ENCODE measurements at regions not wholly inside any gene's neighbourhood (a gene's known extent, or its start where the extent isn't known, plus 50 kb on each side); places are given as distances from the start of the nearest gene placed in this dataset.
A peak's percentile ranks its signal among the peaks of the same experiment; 100 is the strongest.

GRCh38 chr5:126332326-126332725, 90.9 kb upstream of the GRAMD2B start:
- no peak for DNase-seq

DNA sequence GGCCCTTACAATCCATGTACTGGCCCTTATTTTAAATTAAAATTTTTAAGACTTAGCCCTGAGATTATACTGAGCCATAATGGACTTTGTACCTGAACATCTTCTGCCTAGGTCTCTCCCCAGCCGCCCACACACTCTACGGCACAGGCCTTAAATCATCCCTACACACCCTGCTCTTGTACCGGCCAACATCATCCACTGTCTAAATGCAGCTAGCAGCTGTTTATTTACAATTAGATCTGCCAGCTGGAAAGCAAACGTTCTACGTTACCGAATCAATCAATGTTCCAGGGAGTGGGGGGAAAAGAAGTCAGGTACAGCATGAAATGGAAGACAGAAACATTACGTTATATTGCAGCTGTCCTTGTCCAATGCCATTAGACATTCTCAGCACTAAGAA, 88.4 kb upstream of the GRAMD2B start:
- DNase-seq = no peak

GRCh38 chr5:126335886-126336285, 87.3 kb upstream of the GRAMD2B start:
- DNase-seq = no peak

DNA sequence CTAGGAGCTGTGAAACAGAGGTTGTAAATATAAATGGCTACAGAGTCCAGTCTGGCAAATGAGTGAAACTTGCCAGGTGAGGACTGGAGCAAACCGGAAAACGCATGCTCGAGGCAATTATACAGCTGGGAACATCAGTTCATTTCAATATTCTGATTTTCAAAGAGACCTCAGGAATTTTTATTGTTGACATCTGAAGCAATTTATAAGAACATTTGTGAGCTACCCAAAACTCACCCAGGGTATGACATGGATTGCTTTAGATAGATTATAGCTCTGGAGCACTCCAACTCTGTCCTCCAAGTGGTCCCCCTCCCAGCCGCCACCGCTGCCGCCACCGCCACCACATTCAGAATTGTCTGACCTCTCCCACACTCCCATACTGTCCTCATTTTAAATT, 84.6 kb upstream of the GRAMD2B start:
- DNase-seq = no peak

DNA sequence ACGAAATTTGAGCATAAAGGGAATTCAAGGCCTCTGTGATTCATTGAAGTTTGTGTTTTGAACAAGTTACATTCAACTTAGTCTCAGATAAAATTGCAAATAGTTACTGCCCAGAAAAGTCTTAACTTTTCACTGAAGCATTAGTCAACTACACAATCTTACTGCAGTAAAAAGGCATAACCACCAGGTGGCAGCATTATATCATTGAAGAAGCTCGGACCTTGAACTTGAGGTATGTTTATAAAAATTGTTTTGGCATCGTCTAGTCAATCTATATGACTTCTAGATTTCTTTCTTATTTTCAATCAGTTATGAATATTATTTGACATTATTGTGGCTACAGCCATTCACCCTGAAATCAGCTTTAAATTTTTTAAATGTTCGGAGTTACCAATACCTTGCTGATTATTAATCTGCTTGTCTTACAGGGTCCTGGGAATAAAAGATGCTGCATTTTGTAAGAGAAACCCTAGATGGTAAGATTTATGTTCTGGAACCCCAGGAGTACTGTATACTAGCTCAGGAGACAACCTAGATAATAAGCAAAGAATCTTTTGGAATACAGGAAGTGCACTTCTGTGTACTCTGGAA, 83.9 kb upstream of the GRAMD2B start:
- DNase-seq = peak; percentile 31

DNA sequence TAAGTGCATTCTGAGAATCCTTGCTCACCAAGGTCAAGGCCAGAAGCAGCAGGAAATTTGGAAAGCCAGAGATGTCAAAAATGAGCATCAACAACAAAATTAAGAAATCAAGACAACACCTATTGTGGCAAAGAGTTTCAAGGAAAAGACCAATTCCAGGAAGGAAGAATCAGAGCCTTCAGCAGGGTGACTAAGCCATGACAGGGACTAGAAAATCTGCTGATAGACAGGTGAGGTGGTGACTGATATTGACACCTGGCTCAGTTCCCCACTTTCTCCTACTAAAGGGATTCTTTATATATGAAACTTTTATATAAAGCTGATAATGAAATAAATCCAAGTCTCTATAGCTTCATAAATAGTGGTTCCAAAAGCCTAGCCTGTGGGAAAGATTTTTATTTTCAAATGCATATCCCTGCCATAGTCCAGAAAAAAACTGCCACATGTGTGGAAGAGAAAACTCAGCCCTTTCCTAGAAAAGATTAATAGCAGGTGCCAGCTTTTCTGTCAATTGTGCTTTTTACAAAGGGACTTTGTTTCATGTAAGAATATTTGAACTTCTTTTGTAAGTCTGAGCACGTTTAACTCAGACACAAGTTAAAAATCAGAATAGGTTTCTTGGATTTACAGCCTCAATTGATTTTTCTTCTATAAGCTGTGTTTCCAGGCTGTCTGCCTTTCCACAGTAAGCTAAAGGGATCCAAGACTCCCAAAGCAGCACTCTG, 81.1 kb upstream of the GRAMD2B start:
- no peak for DNase-seq

GRCh38 chr5:126348855-126349635, 74.2 kb upstream of the GRAMD2B start:
- DNase-seq = no peak

- no peak for DNase-seq
These were observed 72.1 kb upstream of the GRAMD2B start for GRCh38 chr5:126351153-126351552.

- peak; percentile 16 for DNase-seq
These were observed 69.0 kb upstream of the GRAMD2B start for GRCh38 chr5:126354012-126354857.

DNA sequence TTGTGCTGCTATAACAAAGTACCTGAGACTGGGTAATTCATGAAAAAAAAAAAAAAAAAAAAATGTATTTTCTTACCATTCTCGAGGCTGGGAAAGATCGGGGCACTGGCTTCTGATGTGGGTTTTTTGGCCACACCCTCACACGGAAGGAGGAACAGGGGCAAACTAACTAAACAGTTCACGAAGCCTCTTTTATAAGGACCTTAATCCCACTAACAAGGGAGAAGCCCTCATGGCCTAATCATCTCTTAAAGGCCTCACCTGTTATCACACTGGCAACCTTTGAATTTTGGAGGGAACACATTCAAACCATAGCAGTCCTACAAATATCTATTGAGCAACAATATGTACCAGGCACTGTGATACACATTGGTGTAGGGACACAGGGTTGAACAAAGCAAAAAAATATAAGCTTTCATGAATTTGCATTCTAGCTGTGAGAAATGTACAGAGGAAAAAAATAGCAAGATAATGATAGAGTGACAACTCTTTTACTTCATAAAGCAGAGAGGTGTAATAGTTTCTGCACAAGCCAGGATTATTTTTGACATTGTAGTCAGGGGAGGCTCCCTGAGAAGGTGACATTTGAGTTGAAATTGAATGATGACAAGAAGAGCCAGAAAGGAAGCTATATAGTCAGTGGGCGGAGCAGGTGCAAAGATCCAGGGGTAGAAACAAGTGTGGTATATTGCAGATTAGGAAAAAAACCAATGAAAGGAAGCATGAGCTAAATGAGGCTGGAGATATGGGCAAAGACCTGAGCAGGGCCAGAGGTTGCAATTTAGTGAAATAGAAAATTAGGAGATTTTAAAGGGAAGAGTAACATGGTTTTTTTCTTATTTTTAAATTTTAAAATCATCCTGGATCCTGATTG, 68.1 kb upstream of the GRAMD2B start:
- DNase-seq = no peak

GRCh38 chr5:126355940-126356339, 67.3 kb upstream of the GRAMD2B start:
- DNase-seq = no peak

DNA sequence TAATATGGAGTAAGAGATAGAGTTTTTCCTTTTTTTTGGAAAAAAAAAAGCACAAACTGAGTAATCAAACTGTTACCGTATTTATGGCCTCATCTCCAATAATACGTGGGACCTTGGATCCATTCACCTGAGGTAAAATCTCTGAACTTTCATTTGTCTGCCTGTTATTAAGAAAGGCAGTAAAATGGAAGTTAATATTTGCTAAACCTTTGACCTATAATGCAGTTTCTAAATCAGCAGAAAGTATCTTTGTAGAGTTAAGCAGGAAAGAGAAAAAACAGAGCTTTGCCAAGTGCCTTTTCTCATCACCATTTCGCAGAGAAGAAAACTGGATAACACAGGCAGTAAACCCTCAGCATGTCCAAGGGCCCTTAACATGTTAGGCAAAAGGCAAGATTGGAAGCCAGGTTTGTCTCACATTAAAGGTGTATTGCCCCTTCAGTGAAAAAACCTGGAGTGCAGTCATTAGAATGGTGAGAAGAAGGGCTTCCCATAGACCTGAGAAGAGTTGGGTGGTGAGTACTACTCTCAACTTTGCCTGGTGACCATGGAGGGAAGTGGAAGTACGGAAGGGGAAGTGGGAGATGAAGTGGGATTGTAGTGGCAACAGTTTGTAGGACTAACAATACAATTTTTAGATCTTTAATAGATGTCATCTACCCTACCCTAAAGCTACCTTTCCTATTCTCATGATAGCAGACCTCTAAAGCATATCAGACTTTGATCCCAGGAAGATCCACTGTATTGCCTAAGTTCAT, 65.4 kb upstream of the GRAMD2B start:
- DNase-seq = no peak

- DNase-seq = no peak
These were observed 64.7 kb upstream of the GRAMD2B start for GRCh38 chr5:126358525-126358924.

DNA sequence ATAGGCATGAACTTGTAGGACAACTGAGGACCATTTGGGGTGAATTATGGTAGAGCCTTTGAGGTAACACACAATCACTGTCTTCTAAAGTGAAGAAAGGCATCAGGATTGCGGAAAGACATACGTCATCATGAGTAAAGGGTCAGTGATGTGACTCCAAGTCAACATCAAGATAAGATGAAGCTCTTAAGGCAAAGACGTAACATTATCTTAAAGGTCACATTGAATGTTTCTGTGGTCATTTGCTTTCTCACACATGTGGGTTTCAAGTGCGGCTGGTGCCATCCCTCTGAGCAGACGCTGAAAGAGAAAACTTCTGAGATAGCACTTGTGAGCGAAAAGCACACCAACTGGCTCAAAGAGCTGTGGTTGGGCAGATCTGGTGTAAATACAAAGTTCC, 63.3 kb upstream of the GRAMD2B start:
- DNase-seq = no peak

- no peak for DNase-seq
These were observed 62.7 kb upstream of the GRAMD2B start for GRCh38 chr5:126360467-126360866.

GRCh38 chr5:126363658-126364057, 59.6 kb upstream of the GRAMD2B start:
- DNase-seq = no peak

- DNase-seq = no peak
These were observed 58.9 kb upstream of the GRAMD2B start for GRCh38 chr5:126364206-126364902.

GRCh38 chr5:126365446-126366198, 57.6 kb upstream of the GRAMD2B start:
- no peak for DNase-seq

GRCh38 chr5:126366199-126366560, 57.0 kb upstream of the GRAMD2B start:
- DNase-seq = no peak

- no peak for DNase-seq
These were observed 54.9 kb upstream of the GRAMD2B start for GRCh38 chr5:126368239-126368812.

Data from NCI-H2081 treated with DMSO at 0.1 percent for 48 hours (cell line).